HepG2 (cell line): ENCODE measurements at regions not wholly inside any gene's neighbourhood (a gene's known extent, or its start where the extent isn't known, plus 50 kb on each side); places are given as distances from the start of the nearest gene placed in this dataset.

Source experiments
- ATAC-seq: fragments of 200-7000 bp; cut with Tn5 transposase; 3 replicates; pipeline ENCODE4 v1.9.1; 2020; ENCODE audit warnings: mild to moderate bottlenecking, moderate library complexity
- BruUV-seq: library from RNA; stranded (reverse); fragments of 400-500 nt; replicated peaks from 2 replicates; lab custom pipeline; 2021; lab: Mats Ljungman, UMichigan
- CTCF ChIA-PET: fragments of 300-600 bp; formaldehyde crosslinking; extraction: SDS; loops from one replicate; lab custom pipeline; 2021; ENCODE audit warnings: low total read pairs, inconsistent platforms, low intra/inter-chr PET ratio; lab: Yijun Ruan, JAX
- POLR2A ChIA-PET: fragments of 350-600 bp; sonication (Branson Sonifier 250); formaldehyde crosslinking; loops from one replicate; lab custom pipeline; 2020; ENCODE audit warnings: antibody characterized with exemption, inconsistent platforms; lab: Yijun Ruan, JAX
- DNase-seq: peaks from one replicate; pipeline ENCODE4 v3.0.0-alpha.2; 2015; ENCODE audit warnings: low spot score
- FAIRE-seq: peaks from 3 replicates; lab custom pipeline; 2011; peaks lifted over from hg19 to GRCh38; lab: Jason Lieb, UNC
- H2AFZ ChIP-seq: one replicate; pipeline ENCODE4 v1.6.1; 2011; ENCODE audit warnings: low read length, inconsistent platforms
- H3K27ac ChIP-seq: fragments of 300-600 bp; 3 replicates; pipeline ENCODE4 v1.8.0; 2011; ENCODE audit warnings: mixed run types, mild to moderate bottlenecking, mixed read lengths, low read length, inconsistent platforms; ENCODE audit not compliant: insufficient read depth; ENCODE audit errors: extremely low read length
- H3K27me3 ChIP-seq, 2 experiments: fragments of 200-600 bp in 1 of 2; 2 replicates in 1 of 2; 3 replicates in 1 of 2; pipeline versions ENCODE4 v1.6.0 to v1.8.0; 2011; ENCODE audit warnings: low read length in 2 of 2, mild to moderate bottlenecking in 2 of 2, moderate library complexity in 2 of 2, inconsistent platforms in 1 of 2; ENCODE audit not compliant: insufficient read depth in 2 of 2, control insufficient read depth in 1 of 2
- H3K36me3 ChIP-seq, 2 experiments: fragments of 200-600 bp in 1 of 2; replicated peaks in 1 of 2; 2 replicates in 1 of 2; 3 replicates in 1 of 2; pipeline versions ENCODE4 v1.5.1 to v1.8.0; 2011; ENCODE audit warnings: low read length in 2 of 2, inconsistent platforms in 1 of 2; ENCODE audit not compliant: insufficient read depth in 2 of 2, control insufficient read depth in 1 of 2
- H3K4me1 ChIP-seq: 2 replicates; pipeline ENCODE4 v1.5.1; 2012; ENCODE audit warnings: low read length, inconsistent platforms; ENCODE audit not compliant: insufficient read depth
- H3K4me2 ChIP-seq: 2 replicates; pipeline ENCODE4 v1.6.0; 2011; ENCODE audit warnings: low read depth, low read length, inconsistent platforms
- H3K4me3 ChIP-seq, 3 experiments: fragments of 200-600 bp in 1 of 3; sonication (generic), shearing (Covaris generic) in 1 of 3; replicated peaks in 1 of 3; 2 replicates each; pipeline ENCODE4 v1.5.1; 2011 to 2016; ENCODE audit warnings: low read length in 3 of 3, inconsistent platforms in 2 of 3, low read depth in 2 of 3, mild to moderate bottlenecking in 2 of 3, control low read depth in 1 of 3, mixed read lengths in 1 of 3; ENCODE audit not compliant: insufficient read depth in 1 of 3
- H3K79me2 ChIP-seq: one replicate; pipeline ENCODE4 v1.6.1; 2011; ENCODE audit warnings: low read length, inconsistent platforms; ENCODE audit not compliant: insufficient read depth
- H3K9ac ChIP-seq: 2 replicates; pipeline ENCODE4 v1.6.0; 2011; ENCODE audit warnings: mild to moderate bottlenecking, low read depth, low read length, inconsistent platforms; ENCODE audit not compliant: insufficient read depth
- H3K9me3 ChIP-seq: 2 replicates; pipeline ENCODE4 v1.5.1; 2012; ENCODE audit warnings: mild to moderate bottlenecking, low read length
- H4K20me1 ChIP-seq: 2 replicates; pipeline ENCODE4 v1.6.0; 2011; ENCODE audit warnings: inconsistent platforms, mild to moderate bottlenecking, low read length, moderate library complexity; ENCODE audit not compliant: insufficient read depth
- ATF6 ChIP-seq: sonication (generic); formaldehyde crosslinking; conservative IDR thresholded peaks from 2 replicates; pipeline ENCODE4 v1.4.0; 2020; ENCODE audit warnings: missing genetic modification reagents
- IRF1 ChIP-seq: sonication (generic); formaldehyde crosslinking; IDR thresholded peaks from 2 replicates; pipeline ENCODE4 v1.4.0; 2020; ENCODE audit warnings: low read depth, mild to moderate bottlenecking, missing genetic modification reagents
- KAT8 ChIP-seq: IDR thresholded peaks from 2 replicates; pipeline ENCODE4 v1.6.1; 2016; ENCODE audit warnings: missing genetic modification reagents, missing compliant biosample characterization
- KLF9 ChIP-seq: IDR thresholded peaks from 2 replicates; pipeline ENCODE4 v1.6.1; 2016; ENCODE audit warnings: low read depth
- LRRFIP1 ChIP-seq: sonication (generic); formaldehyde crosslinking; conservative IDR thresholded peaks from 2 replicates; pipeline ENCODE4 v1.4.0; 2020; ENCODE audit warnings: missing genetic modification reagents
- MYC ChIP-seq: sonication (generic); formaldehyde crosslinking; IDR thresholded peaks from 2 replicates; pipeline ENCODE4 v1.9.0; 2021; ENCODE audit warnings: missing genetic modification reagents, borderline replicate concordance
- SNRNP70 ChIP-seq: fragments of 200-400 bp; formaldehyde crosslinking; IDR thresholded peaks from 2 replicates; pipeline ENCODE4 v1.6.1; 2017; ENCODE audit warnings: mild to moderate bottlenecking, low read depth, low read length, moderate library complexity
- ZBTB38 ChIP-seq: sonication (generic); formaldehyde crosslinking; IDR thresholded peaks from 2 replicates; pipeline ENCODE4 v1.5.1; 2020; ENCODE audit warnings: mild to moderate bottlenecking, missing genetic modification reagents
- ZFP37 ChIP-seq: sonication (generic); formaldehyde crosslinking; IDR thresholded peaks from 2 replicates; pipeline ENCODE4 v1.4.0; 2020; ENCODE audit warnings: missing genetic modification reagents, borderline replicate concordance
- ZNF180 ChIP-seq: sonication (generic); formaldehyde crosslinking; IDR thresholded peaks from 2 replicates; pipeline ENCODE4 v1.4.0; 2020; ENCODE audit warnings: low read depth, missing genetic modification reagents, borderline replicate concordance
- ZNF546 ChIP-seq: sonication (generic); formaldehyde crosslinking; conservative IDR thresholded peaks from 2 replicates; pipeline ENCODE4 v1.8.1; 2023; ENCODE audit warnings: mild to moderate bottlenecking, missing genetic modification reagents
- ZNF552 ChIP-seq: sonication (generic); formaldehyde crosslinking; IDR thresholded peaks from 2 replicates; pipeline ENCODE4 v1.9.0; 2022; ENCODE audit warnings: missing genetic modification reagents, mild to moderate bottlenecking, borderline replicate concordance
- whole genome bisulfite sequencing: methylation state at CpG from one replicate; pipeline ENCODE4 v1.1.6; 2017; ENCODE audit warnings: low lambda C conversion rate; 5-methylcytosine and 5-hydroxymethylcytosine counted together
- in situ Hi-C: cut with HindIII; loops from 2 replicates; pipeline ENCODE4 v1.10.0; 2017; ENCODE audit warnings: low pct_unique_long_range_greater_than_20kb; ENCODE audit not compliant: extremely low pct_ligation_motif_present
- intact Hi-C: fragments of 100-400 bp; cut with micrococcal nuclease; formaldehyde crosslinking; loops from one replicate; pipeline ENCODE4 v1.10.0; 2022; ENCODE audit not compliant: unreplicated experiment
- TF ChIP-seq, protein P1 (sequence below): sonication (generic); formaldehyde crosslinking; conservative IDR thresholded peaks from 2 replicates; pipeline ENCODE4 v1.8.1; 2023; ENCODE audit warnings: missing genetic modification reagents
- TF ChIP-seq, protein P2 (sequence below): sonication (generic); formaldehyde crosslinking; conservative IDR thresholded peaks from 2 replicates; pipeline ENCODE4 v1.5.0; 2020; ENCODE audit warnings: missing genetic modification reagents

DNA sequence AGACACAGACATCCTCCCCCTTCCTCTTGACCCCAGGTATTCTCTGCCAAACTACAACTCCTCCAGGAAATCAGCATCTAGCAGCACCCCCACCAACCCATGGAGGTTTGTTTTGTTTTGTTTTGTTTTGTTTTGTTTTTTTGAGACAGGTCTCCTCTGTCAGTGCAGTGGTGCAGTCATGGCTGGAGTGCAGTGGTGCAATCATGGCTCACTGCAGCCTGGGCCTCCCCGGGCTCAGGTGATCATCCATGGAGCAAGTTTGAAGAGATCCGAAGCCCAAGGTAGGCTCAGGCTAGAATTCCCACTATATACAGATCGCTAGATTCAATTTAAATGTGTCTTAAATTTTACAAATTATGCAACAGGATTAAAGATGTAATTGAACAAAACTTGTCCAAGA lies 518.2 kb upstream of the ARID1B start:
- ATAC-seq (no peak), DNase-seq (no peak), FAIRE-seq (no peak)
- no peak overlapping the region for H3K4me3 ChIP-seq
- intact Hi-C loops: no loop called here
- POLR2A ChIA-PET: no interaction called here
- in situ Hi-C loops: no loop called here
- H3K27me3 ChIP-seq: no peaks in the 10 kb centered on the region
- 3% methylated on average over 3 of the region's 3 CpGs for WGBS
- H3K9me3 ChIP-seq: no peaks in the 10 kb centered on the region
- no peak overlapping the region for H3K9ac ChIP-seq
- no peaks in the 10 kb centered on the region for H3K36me3 ChIP-seq
- H2AFZ ChIP-seq: no peak overlapping the region
- CTCF ChIA-PET: no interaction called here
- no peaks in the 10 kb centered on the region for H4K20me1 ChIP-seq
- no peak for TF ChIP-seq SNRNP70
- TF ChIP-seq, protein P1, sequence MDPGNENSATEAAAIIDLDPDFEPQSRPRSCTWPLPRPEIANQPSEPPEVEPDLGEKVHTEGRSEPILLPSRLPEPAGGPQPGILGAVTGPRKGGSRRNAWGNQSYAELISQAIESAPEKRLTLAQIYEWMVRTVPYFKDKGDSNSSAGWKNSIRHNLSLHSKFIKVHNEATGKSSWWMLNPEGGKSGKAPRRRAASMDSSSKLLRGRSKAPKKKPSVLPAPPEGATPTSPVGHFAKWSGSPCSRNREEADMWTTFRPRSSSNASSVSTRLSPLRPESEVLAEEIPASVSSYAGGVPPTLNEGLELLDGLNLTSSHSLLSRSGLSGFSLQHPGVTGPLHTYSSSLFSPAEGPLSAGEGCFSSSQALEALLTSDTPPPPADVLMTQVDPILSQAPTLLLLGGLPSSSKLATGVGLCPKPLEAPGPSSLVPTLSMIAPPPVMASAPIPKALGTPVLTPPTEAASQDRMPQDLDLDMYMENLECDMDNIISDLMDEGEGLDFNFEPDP (CRISPR knock-in tag): no peak
- TF ChIP-seq IRF1 (CRISPR knock-in tag): no peak
- TF ChIP-seq ZNF552 (CRISPR knock-in tag): no peak
- TF ChIP-seq KAT8 (CRISPR knock-in tag): no peak
- TF ChIP-seq ZBTB38: no peak
- no peak for TF ChIP-seq ZFP37
- no peak for TF ChIP-seq ATF6 (CRISPR knock-in tag)
- no peak for TF ChIP-seq LRRFIP1 (CRISPR knock-in tag)
- TF ChIP-seq ZNF546: no peak
- TF ChIP-seq KLF9 (CRISPR knock-in tag): no peak
- no peak for TF ChIP-seq MYC (CRISPR knock-in tag)
- TF ChIP-seq ZNF180: no peak
- TF ChIP-seq, protein P2, sequence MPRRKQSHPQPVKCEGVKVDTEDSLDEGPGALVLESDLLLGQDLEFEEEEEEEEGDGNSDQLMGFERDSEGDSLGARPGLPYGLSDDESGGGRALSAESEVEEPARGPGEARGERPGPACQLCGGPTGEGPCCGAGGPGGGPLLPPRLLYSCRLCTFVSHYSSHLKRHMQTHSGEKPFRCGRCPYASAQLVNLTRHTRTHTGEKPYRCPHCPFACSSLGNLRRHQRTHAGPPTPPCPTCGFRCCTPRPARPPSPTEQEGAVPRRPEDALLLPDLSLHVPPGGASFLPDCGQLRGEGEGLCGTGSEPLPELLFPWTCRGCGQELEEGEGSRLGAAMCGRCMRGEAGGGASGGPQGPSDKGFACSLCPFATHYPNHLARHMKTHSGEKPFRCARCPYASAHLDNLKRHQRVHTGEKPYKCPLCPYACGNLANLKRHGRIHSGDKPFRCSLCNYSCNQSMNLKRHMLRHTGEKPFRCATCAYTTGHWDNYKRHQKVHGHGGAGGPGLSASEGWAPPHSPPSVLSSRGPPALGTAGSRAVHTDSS (CRISPR knock-in tag): no peak
- no TSS peak for BruUV-seq
- no peaks in the 10 kb centered on the region for H3K4me1 ChIP-seq
- no peaks in the 10 kb centered on the region for H3K79me2 ChIP-seq
- no peak overlapping the region for H3K4me2 ChIP-seq
- no peak overlapping the region for H3K27ac ChIP-seq
